NOMO-1 (cell line): ENCODE measurements at regions not wholly inside any gene's neighbourhood (a gene's known extent, or its start where the extent isn't known, plus 50 kb on each side); places are given as distances from the start of the nearest gene placed in this dataset.
"Not testable (repeated sequence)": the region's sequence is repeated elsewhere in the genome, so short reads cannot be mapped to it uniquely, and the experiment has no call there.

Experiments used
- DNase-seq, 2 experiments: peaks; one replicate each; lab custom pipeline; 2025; ENCODE audit not compliant: unreplicated experiment in 2 of 2; lab: John Stamatoyannopoulos, UW

DNA sequence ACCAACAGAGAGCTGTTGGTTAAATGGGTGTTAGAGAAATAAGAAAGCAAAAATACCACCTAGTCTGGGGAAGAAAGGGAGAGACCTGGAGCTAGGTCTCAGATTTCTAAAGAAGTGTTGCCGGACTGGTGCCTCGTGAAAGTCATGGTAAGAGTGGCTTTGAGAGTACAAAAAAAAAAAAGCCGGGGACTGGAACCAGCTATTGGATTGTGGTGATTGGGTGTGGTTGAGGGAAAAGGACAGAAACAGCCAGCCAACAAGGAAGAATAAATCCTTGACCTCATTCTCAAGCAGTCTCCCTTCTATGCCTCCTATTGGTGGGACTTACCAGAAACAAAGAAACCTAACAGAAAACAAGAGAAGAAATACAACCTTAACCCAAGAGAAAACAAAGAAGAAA, 346.4 kb upstream of the KCNMB2 start:
- no peak for DNase-seq

GRCh38 chr3:178193846-178194245, 342.4 kb upstream of the KCNMB2 start:
- DNase-seq, result no peak

GRCh38 chr3:178194539-178194938, 341.7 kb upstream of the KCNMB2 start:
- no peak for DNase-seq

DNA sequence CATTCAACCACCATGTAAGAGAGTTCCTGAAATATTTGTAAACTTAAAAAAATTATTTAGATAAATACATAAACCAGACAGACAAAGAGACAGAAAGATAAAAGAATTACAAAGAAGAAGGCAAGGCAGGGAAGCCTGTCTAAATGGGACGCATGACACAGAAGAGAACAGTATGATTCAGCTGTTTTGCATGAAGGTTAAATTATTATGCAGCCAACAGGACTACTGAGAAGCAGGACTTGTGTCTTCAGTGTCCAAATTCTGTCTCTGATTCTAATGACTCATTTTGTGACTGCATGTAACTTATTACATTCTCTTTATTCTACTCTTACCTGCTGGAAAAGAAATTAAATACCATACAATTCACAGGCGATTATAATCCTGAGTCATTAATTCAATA, 340.4 kb upstream of the KCNMB2 start:
- DNase-seq, result no peak

DNA sequence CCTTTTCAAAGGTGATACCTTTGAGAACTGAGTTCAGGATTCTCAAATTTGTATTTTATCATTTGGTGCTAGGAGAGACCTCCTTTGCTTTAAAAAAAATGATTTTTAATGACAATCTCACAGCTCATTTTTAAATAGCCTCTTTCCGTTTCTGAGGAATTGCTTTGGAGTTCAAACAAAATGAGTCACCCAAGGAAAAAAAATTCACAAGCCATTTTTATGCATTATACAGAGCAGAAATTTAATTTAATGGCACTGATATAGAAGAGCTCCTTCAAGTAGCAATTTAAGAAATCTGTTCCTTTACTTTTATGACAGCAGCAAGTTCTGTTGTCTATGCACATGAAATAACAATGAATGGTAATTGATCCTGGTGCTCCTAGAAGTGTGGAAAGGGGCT, 337.9 kb upstream of the KCNMB2 start:
- no peak for DNase-seq

- DNase-seq, result no peak
These were observed 335.9 kb upstream of the KCNMB2 start for GRCh38 chr3:178200316-178200715.

GRCh38 chr3:178201714-178202113, 334.5 kb upstream of the KCNMB2 start:
- DNase-seq, result no peak

DNA sequence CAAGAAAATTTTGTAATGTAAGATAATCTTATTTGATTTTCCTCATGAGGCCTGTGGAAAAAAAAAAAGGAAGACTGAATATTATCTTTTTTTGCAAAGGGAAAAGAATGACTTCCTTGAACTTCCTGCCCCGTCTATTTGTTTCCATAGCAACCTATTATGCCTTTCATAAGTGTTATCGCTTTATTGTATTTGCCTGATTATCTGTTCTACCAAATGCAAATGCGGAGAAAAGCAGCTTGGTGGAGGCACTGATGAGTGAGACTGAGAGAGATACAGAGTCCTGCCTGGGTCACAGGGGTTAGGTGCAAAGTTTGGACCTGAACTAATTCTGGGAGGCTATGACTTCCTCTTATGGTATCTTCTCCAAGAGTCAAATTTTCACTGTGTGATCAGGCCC, 334.0 kb upstream of the KCNMB2 start:
- no peak for DNase-seq

DNA sequence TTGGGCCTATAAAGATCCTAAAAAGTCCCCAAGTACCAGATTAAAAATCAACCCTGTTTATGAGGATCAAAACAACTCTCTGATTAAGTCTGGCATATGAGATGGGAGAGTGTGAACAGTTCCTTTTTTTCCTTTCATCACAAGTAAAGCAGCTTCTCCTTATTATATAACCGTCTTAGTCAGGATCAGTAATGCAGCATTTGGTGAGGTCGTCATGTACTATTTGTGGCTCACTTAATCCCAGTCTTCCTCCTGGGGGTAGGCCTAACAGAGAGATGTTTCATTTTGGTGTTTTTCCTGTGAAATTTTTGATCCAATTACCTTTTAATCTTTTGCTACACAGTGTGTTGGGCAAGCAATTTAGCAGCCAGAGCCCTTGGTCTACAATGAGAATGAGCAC, 333.1 kb upstream of the KCNMB2 start:
- peak in 1 of 2 experiments; percentile 5 for DNase-seq

DNA sequence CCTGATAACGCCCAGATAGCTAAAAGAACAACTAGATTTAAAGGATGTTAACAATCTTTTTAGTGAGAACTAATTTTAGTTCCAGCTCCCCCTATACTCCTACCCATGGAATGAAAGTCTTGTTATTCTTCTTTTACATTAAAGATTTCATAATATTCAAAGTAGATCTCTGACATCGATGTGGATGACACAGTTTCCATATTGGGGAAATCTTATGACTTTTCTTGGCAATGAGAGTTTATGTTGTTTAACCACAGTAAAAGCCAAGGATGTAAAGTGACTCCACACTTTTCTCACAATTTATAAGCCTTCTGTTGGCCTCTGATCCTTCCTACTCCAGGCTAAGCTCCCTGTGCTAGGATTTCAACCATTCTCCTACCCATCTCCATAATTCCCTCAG, 332.6 kb upstream of the KCNMB2 start:
- no peak for DNase-seq

GRCh38 chr3:178205740-178206139, 330.5 kb upstream of the KCNMB2 start:
- no peak for DNase-seq

DNA sequence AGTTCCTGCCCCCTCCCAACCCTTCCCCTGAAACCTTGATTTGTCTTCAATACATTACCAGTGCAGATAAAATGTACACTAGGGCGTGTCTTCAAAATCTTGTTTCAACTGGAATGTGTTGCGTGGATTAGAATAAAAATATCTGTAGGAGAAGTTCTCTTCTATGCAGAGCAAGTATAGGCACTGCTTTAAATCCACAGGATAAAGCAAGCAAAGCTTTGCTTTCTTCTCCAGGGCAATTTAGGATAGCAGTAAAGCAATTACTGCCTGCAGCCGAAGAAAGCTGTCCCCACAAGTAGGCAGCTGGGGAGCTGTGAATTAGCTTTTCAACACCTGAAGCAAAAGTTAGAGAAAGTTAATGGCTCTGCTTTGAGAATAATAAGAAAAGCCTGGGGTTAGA, 329.7 kb upstream of the KCNMB2 start:
- DNase-seq, result no peak

GRCh38 chr3:178207161-178207560, 329.1 kb upstream of the KCNMB2 start:
- not testable (repeated sequence) for DNase-seq

GRCh38 chr3:178207627-178208026, 328.6 kb upstream of the KCNMB2 start:
- DNase-seq, result not testable (repeated sequence)

DNA sequence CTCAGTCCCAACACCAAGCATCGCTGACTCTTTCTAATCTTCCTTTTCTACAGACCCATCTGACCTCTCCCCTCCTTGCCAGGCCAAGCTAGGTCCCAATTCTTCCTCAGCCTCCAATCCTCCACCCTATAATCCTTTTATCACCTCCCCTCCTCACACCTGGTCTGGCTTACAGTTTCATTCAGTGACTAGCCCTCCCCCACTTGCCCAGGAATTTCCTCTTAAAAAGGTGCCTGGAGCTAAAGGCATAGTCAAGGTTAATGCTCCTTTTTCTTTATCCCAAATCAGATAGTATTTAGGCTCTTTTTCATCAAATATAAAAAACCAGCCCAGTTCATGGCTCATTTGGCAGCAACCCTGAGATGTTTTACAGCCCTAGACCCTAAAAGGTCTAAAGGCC, 327.1 kb upstream of the KCNMB2 start:
- not testable (repeated sequence) for DNase-seq

GRCh38 chr3:178209618-178210017, 326.6 kb upstream of the KCNMB2 start:
- DNase-seq, result not testable (repeated sequence)

DNA sequence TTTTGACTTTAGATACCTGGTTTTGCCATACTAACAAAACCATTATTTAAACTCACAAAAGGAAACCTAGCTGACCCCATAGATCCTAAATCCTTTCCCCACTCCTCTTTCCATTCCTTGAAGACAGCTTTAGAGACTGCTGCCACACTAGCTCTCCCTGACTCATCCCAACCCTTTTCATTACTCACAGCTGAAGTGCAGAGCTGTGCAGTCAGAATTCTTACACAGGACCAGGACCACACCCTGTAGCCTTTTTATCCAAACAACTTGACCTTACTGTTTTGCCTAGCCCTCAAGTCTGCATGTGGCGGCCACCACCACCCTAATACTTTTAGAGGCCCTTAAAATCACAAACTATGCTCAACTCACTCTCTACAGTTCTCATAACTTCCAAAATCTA, 325.1 kb upstream of the KCNMB2 start:
- DNase-seq, result not testable (repeated sequence)

- no peak for DNase-seq
These were observed 318.8 kb upstream of the KCNMB2 start for GRCh38 chr3:178217479-178217878.

DNA sequence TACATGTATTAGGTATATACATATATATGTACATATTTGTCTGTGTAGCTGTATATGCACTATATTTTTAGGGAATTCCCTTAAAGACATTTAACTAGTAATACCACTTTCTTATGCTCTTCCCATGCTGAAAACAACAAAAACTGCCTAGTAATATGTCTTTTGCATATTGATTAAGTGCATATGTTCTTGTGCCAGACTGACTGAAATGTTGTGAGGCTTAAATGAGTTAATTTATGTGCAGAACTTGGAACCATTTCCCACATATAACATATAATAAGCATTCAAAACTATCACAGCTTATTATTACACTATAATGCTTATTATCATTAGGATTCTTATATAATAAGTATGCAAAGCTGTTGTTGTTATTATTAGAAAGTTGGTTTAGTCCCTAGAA, 318.0 kb upstream of the KCNMB2 start:
- DNase-seq, result no peak

GRCh38 chr3:178219661-178220060, 316.6 kb upstream of the KCNMB2 start:
- DNase-seq, result not testable (repeated sequence)

GRCh38 chr3:178223876-178224275, 312.4 kb upstream of the KCNMB2 start:
- no peak for DNase-seq

GRCh38 chr3:178226094-178226493, 310.1 kb upstream of the KCNMB2 start:
- no peak for DNase-seq

- DNase-seq, result no peak
These were observed 304.6 kb upstream of the KCNMB2 start for GRCh38 chr3:178231645-178232044.
